Mesothelial cell of epicardium (in vitro differentiated cells): ENCODE measurements at regions not wholly inside any gene's neighbourhood (a gene's known extent, or its start where the extent isn't known, plus 50 kb on each side); places are given as distances from the start of the nearest gene placed in this dataset.

Experiments used
- DNase-seq, 2 experiments: peaks; one replicate each; pipeline ENCODE4 v3.0.0; 2021; ENCODE audit warnings: low spot score in 2 of 2; ENCODE audit not compliant: unreplicated experiment in 2 of 2
- H3K27ac Mint-ChIP-seq: 2 replicates; pipeline ENCODE4 v1.8.0; 2021; ENCODE audit warnings: mixed read lengths
- H3K27me3 Mint-ChIP-seq: 2 replicates; pipeline ENCODE4 v1.8.0; 2021; ENCODE audit warnings: low read depth, mixed read lengths
- H3K36me3 Mint-ChIP-seq: 2 replicates; pipeline ENCODE4 v1.8.0; 2021; ENCODE audit warnings: mixed read lengths
- H3K4me1 Mint-ChIP-seq: 2 replicates; pipeline ENCODE4 v1.8.0; 2021; ENCODE audit warnings: mixed read lengths
- H3K4me3 Mint-ChIP-seq: 2 replicates; pipeline ENCODE4 v1.8.0; 2021; ENCODE audit warnings: mild to moderate bottlenecking, moderate library complexity, mixed read lengths
- H3K9me3 Mint-ChIP-seq: 2 replicates; pipeline ENCODE4 v1.8.0; 2021; ENCODE audit warnings: mixed read lengths
- CTCF ChIP-seq: fragments of 200-600 bp; sonication (generic); IDR thresholded peaks from one replicate; pipeline ENCODE4 v1.5.0; 2021; ENCODE audit warnings: antibody characterized with exemption; ENCODE audit not compliant: unreplicated experiment

GRCh38 chr15:69963385-69963784 lies 134.3 kb downstream of the TLE3 start:
- H3K27ac Mint-ChIP-seq, result no peak overlapping the region
- TF ChIP-seq CTCF, result no peak
- DNase-seq, result no peak
- H3K4me1 Mint-ChIP-seq, result no peaks in the 10 kb centered on the region
- no peak overlapping the region for H3K4me3 Mint-ChIP-seq
- peaks cover 34% of the 10 kb centered on the region for H3K27me3 Mint-ChIP-seq
- no peaks in the 10 kb centered on the region for H3K9me3 Mint-ChIP-seq
- no peaks in the 10 kb centered on the region for H3K36me3 Mint-ChIP-seq

GRCh38 chr15:69971771-69972170 lies 125.9 kb downstream of the TLE3 start:
- H3K9me3 Mint-ChIP-seq, result no peaks in the 10 kb centered on the region
- no peak for DNase-seq
- peaks cover 64% of the 10 kb centered on the region for H3K27me3 Mint-ChIP-seq
- H3K4me3 Mint-ChIP-seq, result no peak overlapping the region
- H3K27ac Mint-ChIP-seq, result no peak overlapping the region
- H3K36me3 Mint-ChIP-seq, result no peaks in the 10 kb centered on the region
- TF ChIP-seq CTCF, result no peak
- no peaks in the 10 kb centered on the region for H3K4me1 Mint-ChIP-seq

- Mint-ChIP-seq H3K9me3 (no peaks in the 10 kb centered on the region), H3K27ac (no peak overlapping the region), H3K36me3 (no peaks in the 10 kb centered on the region), H3K27me3 (peaks cover 69% of the 10 kb centered on the region), H3K4me1 (no peaks in the 10 kb centered on the region), H3K4me3 (no peak overlapping the region)
- no peak for DNase-seq
- no peak for TF ChIP-seq CTCF
Measured at GRCh38 chr15:69972436-69972835, 125.3 kb downstream of the TLE3 start.

GRCh38 chr15:69973102-69973714 lies 124.5 kb downstream of the TLE3 start:
- TF ChIP-seq CTCF, result no peak
- H3K36me3 Mint-ChIP-seq, result no peaks in the 10 kb centered on the region
- no peak overlapping the region for H3K4me3 Mint-ChIP-seq
- DNase-seq, result no peak
- no peak overlapping the region for H3K27ac Mint-ChIP-seq
- no peaks in the 10 kb centered on the region for H3K9me3 Mint-ChIP-seq
- no peaks in the 10 kb centered on the region for H3K4me1 Mint-ChIP-seq
- peaks cover 72% of the 10 kb centered on the region for H3K27me3 Mint-ChIP-seq

- Mint-ChIP-seq H3K9me3 (no peaks in the 10 kb centered on the region), H3K27me3 (peaks cover 69% of the 10 kb centered on the region), H3K36me3 (no peaks in the 10 kb centered on the region), H3K4me3 (no peak overlapping the region), H3K27ac (no peak overlapping the region), H3K4me1 (no peaks in the 10 kb centered on the region)
- no peak for DNase-seq
- TF ChIP-seq CTCF, result no peak
Measured at GRCh38 chr15:69973880-69974279, 123.8 kb downstream of the TLE3 start.

- Mint-ChIP-seq H3K4me1 (no peaks in the 10 kb centered on the region), H3K27me3 (peaks cover 66% of the 10 kb centered on the region), H3K36me3 (no peaks in the 10 kb centered on the region), H3K9me3 (no peaks in the 10 kb centered on the region), H3K4me3 (no peak overlapping the region), H3K27ac (no peak overlapping the region)
- DNase-seq, result no peak
- no peak for TF ChIP-seq CTCF
Measured at GRCh38 chr15:69974321-69974720, 123.4 kb downstream of the TLE3 start.
